ENCODE measurements at regions not wholly inside any gene's neighbourhood (a gene's known extent, or its start where the extent isn't known, plus 50 kb on each side); places are given as distances from the start of the nearest gene placed in this dataset.
"Not testable (repeated sequence)": the region's sequence is repeated elsewhere in the genome, so short reads cannot be mapped to it uniquely, and the experiment has no call there.

GRCh38 chr6:145279551-145279950 is 455.8 kb downstream of the EPM2A start:
- no peak overlapping the region for H3K27ac ChIP-seq
- no peaks in the 10 kb centered on the region for H3K4me1 ChIP-seq (replicated peaks)
- H3K36me3 ChIP-seq = no peaks in the 10 kb centered on the region
- no peak overlapping the region for H3K4me3 ChIP-seq
- no peaks in the 10 kb centered on the region for H3K9me3 ChIP-seq (replicated peaks)
- DNase-seq (ENCODE audit: low read depth in 1 of 2, low spot score in 2 of 2) = no peak
- 0 out of 2 replicates have a peak, but pooled peaks cover under 1% of the 10 kb centered on the region for H3K27me3 ChIP-seq (replicated peaks)

DNA sequence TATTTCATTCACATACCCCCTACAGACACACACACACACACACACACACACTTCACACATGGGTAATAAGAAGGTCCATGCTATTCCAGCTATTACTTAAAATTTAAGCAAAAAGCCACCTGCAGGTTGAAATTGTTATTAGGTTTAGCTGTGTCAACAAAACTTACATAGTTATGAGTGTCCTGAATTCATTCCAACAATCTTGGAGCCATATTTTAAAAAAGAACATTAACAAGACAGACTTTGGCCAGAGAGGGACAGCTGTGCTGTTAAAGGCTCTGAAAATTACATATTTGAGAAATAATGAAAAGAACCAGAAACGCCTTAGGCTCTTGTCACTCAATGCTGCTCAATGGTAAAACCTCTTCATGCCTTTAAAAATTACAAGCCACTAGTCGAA is 455.3 kb downstream of the EPM2A start:
- Histone ChIP-seq H3K9me3 (replicated peaks) (no peaks in the 10 kb centered on the region), H3K27me3 (replicated peaks) (0 out of 2 replicates have a peak, but pooled peaks cover 3% of the 10 kb centered on the region), H3K36me3 (no peaks in the 10 kb centered on the region), H3K27ac (no peak overlapping the region), H3K4me1 (replicated peaks) (no peaks in the 10 kb centered on the region), H3K4me3 (no peak overlapping the region)
- no peak for DNase-seq (ENCODE audit: low read depth in 1 of 2, low spot score in 2 of 2)

GRCh38 chr6:145283209-145283608 is 452.1 kb downstream of the EPM2A start:
- not testable (repeated sequence) for H3K27ac ChIP-seq

DNA sequence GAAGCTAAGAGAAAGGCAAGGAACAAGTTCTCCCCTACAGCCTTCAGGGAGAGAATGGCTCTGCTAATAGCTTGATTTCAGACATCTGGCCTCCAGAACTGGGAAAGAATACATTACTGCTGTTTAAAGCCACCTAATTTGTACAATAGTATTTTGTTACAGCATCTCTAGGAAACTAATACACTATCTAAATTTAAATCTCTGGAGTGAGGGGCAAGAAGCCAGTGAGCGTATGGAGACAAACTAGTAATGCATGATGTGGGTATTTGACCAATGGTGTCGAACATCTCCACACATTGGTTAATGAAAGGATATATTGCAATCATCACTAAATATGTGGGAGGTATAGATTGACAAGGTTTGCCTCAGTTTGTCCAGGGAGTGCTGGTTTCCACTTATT is 451.5 kb downstream of the EPM2A start:
- no peak for DNase-seq (ENCODE audit: low read depth in 1 of 2, low spot score in 2 of 2)
- 0 out of 2 replicates have a peak, but pooled peaks cover 3% of the 10 kb centered on the region for H3K27me3 ChIP-seq (replicated peaks)
- H3K27ac ChIP-seq = no peak overlapping the region
- H3K4me3 ChIP-seq = no peak overlapping the region
- H3K4me1 ChIP-seq (replicated peaks) = no peaks in the 10 kb centered on the region
- H3K9me3 ChIP-seq (replicated peaks) = no peaks in the 10 kb centered on the region
- H3K36me3 ChIP-seq = no peaks in the 10 kb centered on the region

More at GRCh38 chr6:145283209-145283608, 452.1 kb downstream of the EPM2A start:
- not testable (repeated sequence) for H3K4me3 ChIP-seq; DNase-seq (ENCODE audit: low read depth in 1 of 2, low spot score in 2 of 2); H3K9me3 ChIP-seq (replicated peaks); H3K4me1 ChIP-seq (replicated peaks); H3K36me3 ChIP-seq; H3K27me3 ChIP-seq (replicated peaks)

- H3K27me3 ChIP-seq (replicated peaks) = 0 out of 2 replicates have a peak, but pooled peaks cover 3% of the 10 kb centered on the region
- H3K9me3 ChIP-seq (replicated peaks) = no peaks in the 10 kb centered on the region
- H3K4me3 ChIP-seq = no peak overlapping the region
- no peak for DNase-seq (ENCODE audit: low read depth in 1 of 2, low spot score in 2 of 2)
- H3K4me1 ChIP-seq (replicated peaks) = no peaks in the 10 kb centered on the region
- no peak overlapping the region for H3K27ac ChIP-seq
- no peaks in the 10 kb centered on the region for H3K36me3 ChIP-seq
These were observed 448.4 kb downstream of the EPM2A start for GRCh38 chr6:145286916-145287315.

- Histone ChIP-seq H3K4me3 (no peak overlapping the region), H3K4me1 (replicated peaks) (no peaks in the 10 kb centered on the region), H3K27me3 (replicated peaks) (0 out of 2 replicates have a peak, but pooled peaks cover 2% of the 10 kb centered on the region), H3K9me3 (replicated peaks) (no peaks in the 10 kb centered on the region), H3K36me3 (no peaks in the 10 kb centered on the region), H3K27ac (no peak overlapping the region)
- no peak for DNase-seq (ENCODE audit: low read depth in 1 of 2, low spot score in 2 of 2)
These were observed 445.7 kb downstream of the EPM2A start for GRCh38 chr6:145289573-145289972.

- Histone ChIP-seq H3K27ac (no peak overlapping the region), H3K36me3 (no peaks in the 10 kb centered on the region), H3K4me1 (replicated peaks) (no peaks in the 10 kb centered on the region), H3K9me3 (replicated peaks) (no peaks in the 10 kb centered on the region), H3K4me3 (no peak overlapping the region), H3K27me3 (replicated peaks) (no peaks in the 10 kb centered on the region)
- DNase-seq (ENCODE audit: low read depth in 1 of 2, low spot score in 2 of 2) = no peak
These were observed 445.2 kb downstream of the EPM2A start for GRCh38 chr6:145290122-145290521.

DNA sequence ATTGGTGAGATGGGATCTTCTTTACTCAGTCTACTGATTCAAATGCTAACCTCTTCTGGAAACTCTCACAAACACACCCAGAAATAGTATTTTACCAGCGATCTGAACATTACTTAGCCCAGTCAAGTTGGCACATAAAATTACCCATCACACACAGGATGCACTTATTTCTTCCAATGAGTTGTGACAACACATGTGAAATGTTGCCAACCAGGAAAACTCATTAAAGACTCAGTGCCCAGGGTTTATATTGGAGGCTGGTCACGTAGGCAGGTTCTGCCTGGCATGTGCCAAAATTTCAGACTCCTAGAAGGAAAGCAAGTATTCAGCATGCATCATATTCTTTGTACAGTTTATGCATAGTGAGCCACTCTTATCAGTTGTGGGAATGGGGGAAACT is 443.3 kb downstream of the EPM2A start:
- no peaks in the 10 kb centered on the region for H3K36me3 ChIP-seq
- DNase-seq (ENCODE audit: low read depth in 1 of 2, low spot score in 2 of 2) = no peak
- H3K4me3 ChIP-seq = no peak overlapping the region
- H3K27ac ChIP-seq = no peak overlapping the region
- no peaks in the 10 kb centered on the region for H3K9me3 ChIP-seq (replicated peaks)
- H3K4me1 ChIP-seq (replicated peaks) = no peaks in the 10 kb centered on the region
- no peaks in the 10 kb centered on the region for H3K27me3 ChIP-seq (replicated peaks)

DNA sequence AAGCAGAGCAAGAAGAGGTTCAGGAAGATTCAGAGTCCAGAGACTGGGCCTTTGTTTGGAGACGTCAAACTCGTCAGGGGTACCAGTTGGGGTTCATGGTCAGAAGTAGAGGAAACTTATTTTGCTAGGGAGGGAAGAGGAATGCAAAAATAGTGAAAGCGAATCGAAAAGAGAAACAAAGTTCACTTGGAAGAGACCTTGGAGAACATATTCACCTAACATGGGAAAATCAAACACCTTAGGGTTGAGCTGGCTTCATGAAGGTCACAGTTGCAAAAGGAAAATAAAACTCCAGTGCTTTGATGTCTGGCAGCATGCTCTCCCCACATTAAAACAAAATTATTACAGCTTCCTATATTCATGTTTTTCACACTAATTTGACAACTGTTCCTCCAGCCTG is 440.4 kb downstream of the EPM2A start:
- no peak for DNase-seq (ENCODE audit: low read depth in 1 of 2, low spot score in 2 of 2)
- H3K36me3 ChIP-seq = no peaks in the 10 kb centered on the region
- no peaks in the 10 kb centered on the region for H3K4me1 ChIP-seq (replicated peaks)
- no peaks in the 10 kb centered on the region for H3K27me3 ChIP-seq (replicated peaks)
- no peaks in the 10 kb centered on the region for H3K9me3 ChIP-seq (replicated peaks)
- H3K4me3 ChIP-seq = no peak overlapping the region
- no peak overlapping the region for H3K27ac ChIP-seq

- no peak for DNase-seq (ENCODE audit: low read depth in 1 of 2, low spot score in 2 of 2)
- Histone ChIP-seq H3K27me3 (replicated peaks) (no peaks in the 10 kb centered on the region), H3K4me3 (no peak overlapping the region), H3K9me3 (replicated peaks) (no peaks in the 10 kb centered on the region), H3K27ac (no peak overlapping the region), H3K36me3 (no peaks in the 10 kb centered on the region), H3K4me1 (replicated peaks) (no peaks in the 10 kb centered on the region)
These were observed 439.6 kb downstream of the EPM2A start for GRCh38 chr6:145295746-145296145.

DNA sequence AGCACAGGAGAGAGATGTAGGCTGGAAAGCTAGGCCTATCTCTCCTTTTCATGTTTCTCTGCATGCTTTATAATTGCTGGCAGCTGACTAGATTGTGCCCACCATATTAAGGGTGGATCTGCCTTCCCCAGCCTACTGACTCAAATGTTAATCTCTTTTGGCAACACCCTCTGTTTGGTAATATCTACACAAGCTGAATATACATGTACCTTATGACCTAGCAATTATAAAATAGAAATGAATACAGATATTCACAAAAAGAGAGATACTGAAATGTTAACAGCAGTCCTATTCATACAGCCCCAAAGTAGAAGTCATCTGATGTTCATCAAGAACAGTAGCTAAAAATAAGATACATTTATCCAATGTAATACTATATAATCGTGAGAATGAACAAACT is 429.6 kb downstream of the EPM2A start:
- no peaks in the 10 kb centered on the region for H3K9me3 ChIP-seq (replicated peaks)
- no peaks in the 10 kb centered on the region for H3K27me3 ChIP-seq (replicated peaks)
- DNase-seq (ENCODE audit: low read depth in 1 of 2, low spot score in 2 of 2) = no peak
- peaks cover 14% of the 10 kb centered on the region for H3K4me1 ChIP-seq (replicated peaks)
- H3K4me3 ChIP-seq = no peak overlapping the region
- no peaks in the 10 kb centered on the region for H3K36me3 ChIP-seq
- no peak overlapping the region for H3K27ac ChIP-seq

DNA sequence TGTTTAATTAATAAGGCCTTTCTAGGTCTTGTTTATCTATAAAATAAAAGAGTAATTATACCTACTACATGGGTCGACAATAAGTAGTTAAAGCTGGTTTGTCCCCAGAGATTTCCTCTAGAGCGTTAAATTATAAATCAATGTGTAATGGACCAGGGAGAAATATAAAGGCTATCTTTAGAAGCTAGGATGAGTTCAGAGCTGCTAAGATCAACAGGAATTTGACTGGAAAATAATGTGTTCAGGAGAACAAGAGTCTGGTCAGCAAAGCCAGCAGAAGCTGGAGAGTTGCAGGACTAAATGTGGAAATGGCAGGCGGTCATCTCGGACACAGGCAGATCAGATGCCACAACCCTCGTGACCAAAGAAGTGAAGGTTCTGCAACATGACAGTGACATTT is 428.8 kb downstream of the EPM2A start:
- Histone ChIP-seq H3K27me3 (replicated peaks) (no peaks in the 10 kb centered on the region), H3K4me1 (replicated peaks) (peaks cover 16% of the 10 kb centered on the region), H3K4me3 (no peak overlapping the region), H3K9me3 (replicated peaks) (no peaks in the 10 kb centered on the region), H3K27ac (no peak overlapping the region), H3K36me3 (no peaks in the 10 kb centered on the region)
- DNase-seq (ENCODE audit: low read depth in 1 of 2, low spot score in 2 of 2) = no peak

- H3K27me3 ChIP-seq (replicated peaks) = no peaks in the 10 kb centered on the region
- no peak overlapping the region for H3K4me3 ChIP-seq
- peak in 1 of 2 experiments; percentile 25 for DNase-seq (ENCODE audit: low read depth in 1 of 2, low spot score in 2 of 2)
- H3K9me3 ChIP-seq (replicated peaks) = no peaks in the 10 kb centered on the region
- H3K36me3 ChIP-seq = no peaks in the 10 kb centered on the region
- peak overlapping the region; percentile 35; the same call in 1 of the 2 replicates for H3K27ac ChIP-seq
- peaks cover 16% of the 10 kb centered on the region for H3K4me1 ChIP-seq (replicated peaks)
These were observed 425.3 kb downstream of the EPM2A start for GRCh38 chr6:145309842-145310535.

DNA sequence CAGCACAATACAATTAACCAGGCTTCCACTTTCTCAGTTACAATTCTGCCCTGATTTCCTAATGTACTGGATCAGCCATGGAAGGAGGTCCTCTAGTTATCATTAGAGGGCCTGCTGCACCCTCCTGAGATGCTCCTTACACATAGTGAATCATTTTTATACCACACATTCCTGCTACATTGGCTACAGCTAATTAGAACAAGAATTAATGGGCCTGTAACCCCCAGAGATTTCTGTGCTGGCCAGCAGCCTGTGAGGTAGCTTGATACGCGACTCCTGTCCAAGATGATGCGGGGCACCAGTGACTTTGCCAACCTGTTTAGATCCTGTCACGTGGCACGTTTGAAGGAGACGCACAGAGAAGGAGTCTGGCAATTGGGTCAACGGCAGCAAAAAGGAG is 422.8 kb downstream of the EPM2A start:
- no peak overlapping the region for H3K4me3 ChIP-seq
- no peaks in the 10 kb centered on the region for H3K36me3 ChIP-seq
- peaks cover 16% of the 10 kb centered on the region for H3K4me1 ChIP-seq (replicated peaks)
- DNase-seq (ENCODE audit: low read depth in 1 of 2, low spot score in 2 of 2) = no peak
- H3K27me3 ChIP-seq (replicated peaks) = no peaks in the 10 kb centered on the region
- H3K9me3 ChIP-seq (replicated peaks) = no peaks in the 10 kb centered on the region; the same call in 1 of the 2 replicates
- no peak overlapping the region for H3K27ac ChIP-seq

Data from SJSA1 (cell line).